GM19452 (cell line): ENCODE measurements at regions not wholly inside any gene's neighbourhood (a gene's known extent, or its start where the extent isn't known, plus 50 kb on each side); places are given as distances from the start of the nearest gene placed in this dataset.
A peak's percentile ranks its signal among the peaks of the same experiment; 100 is the strongest.

Source experiments
- ATAC-seq: cut with Tn5 transposase; IDR thresholded peaks from one replicate; pipeline ENCODE4 v1.9.1; 2021; ENCODE audit not compliant: unreplicated experiment

DNA sequence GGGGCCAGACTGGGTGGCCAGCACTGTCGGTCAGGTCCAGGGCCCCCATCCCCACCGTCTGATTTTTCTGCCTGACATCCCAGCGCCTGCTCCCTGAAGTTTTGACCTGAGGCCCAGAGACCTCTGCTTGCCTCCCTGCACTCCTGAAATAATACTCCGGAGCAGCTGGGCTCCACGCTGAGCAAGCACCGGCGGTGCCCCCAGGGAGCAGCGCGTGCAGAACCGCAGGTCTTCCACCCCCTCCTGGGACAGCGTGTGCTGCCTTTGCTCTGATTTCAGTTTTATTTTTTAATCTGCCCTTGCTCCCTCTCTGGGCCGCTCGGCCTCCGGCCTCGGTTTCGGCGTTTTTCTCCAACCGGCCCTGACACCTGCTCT lies 132.4 kb upstream of the GSE1 start:
- no peak for ATAC-seq

DNA sequence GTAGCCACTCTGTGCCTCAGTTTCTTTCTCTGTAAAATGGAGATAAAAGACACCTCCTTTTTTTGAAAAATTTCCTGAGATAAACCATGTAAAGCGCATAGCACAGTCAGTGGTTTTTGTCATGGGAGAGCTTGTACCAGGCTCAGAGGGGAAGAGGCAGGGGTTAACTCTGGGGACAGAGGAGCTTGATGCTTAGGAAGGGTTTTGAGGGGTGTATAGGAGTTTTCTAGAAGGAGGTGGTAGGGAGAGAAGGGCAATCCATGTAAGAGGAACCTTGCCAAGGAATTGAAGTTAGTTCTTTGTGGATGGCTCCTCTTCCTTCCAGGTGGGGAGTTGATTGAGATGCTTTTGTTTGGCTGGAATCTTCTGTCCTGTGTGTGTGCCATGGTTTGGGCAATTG lies 131.9 kb upstream of the GSE1 start:
- no peak for ATAC-seq

DNA sequence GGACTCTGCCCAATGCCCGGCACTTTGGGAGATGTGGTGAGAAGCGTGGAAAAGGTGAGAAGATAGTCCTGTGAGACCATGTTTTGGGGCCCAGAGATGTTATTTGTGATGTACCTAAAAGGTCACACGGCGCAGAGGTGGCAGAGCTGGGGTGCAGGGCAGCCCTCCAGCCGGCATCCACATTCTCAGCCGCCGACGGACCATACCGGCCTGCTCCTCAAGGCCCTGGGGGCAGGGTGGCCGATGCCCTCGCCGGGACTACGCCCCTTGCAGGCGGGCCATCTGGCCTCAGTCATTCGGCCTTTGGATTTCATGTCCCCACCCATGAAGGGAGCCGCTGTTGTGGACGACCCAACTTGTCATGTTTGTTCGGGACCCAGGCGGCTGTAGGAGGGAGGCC lies 131.4 kb upstream of the GSE1 start:
- no peak for ATAC-seq

DNA sequence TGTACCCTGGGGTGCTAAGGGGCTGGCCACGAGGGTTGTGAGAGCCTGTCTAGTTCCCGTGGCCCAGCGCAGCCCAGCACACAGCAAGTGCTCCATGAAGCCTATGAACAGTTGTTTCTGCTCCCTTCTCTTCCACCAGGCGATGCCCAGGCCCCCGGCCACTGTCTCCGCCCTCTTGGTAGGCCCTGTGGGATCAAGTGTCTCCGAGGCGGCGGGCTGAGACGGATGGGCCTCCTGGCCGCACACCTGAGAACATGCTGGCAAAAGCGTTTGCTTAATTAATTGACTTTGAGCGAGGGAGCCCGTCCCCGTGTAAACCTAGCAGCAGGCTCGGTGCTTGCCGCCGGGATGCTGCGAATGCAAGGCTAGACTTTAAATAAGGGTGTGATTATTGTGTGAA lies 129.7 kb upstream of the GSE1 start:
- no peak for ATAC-seq

DNA sequence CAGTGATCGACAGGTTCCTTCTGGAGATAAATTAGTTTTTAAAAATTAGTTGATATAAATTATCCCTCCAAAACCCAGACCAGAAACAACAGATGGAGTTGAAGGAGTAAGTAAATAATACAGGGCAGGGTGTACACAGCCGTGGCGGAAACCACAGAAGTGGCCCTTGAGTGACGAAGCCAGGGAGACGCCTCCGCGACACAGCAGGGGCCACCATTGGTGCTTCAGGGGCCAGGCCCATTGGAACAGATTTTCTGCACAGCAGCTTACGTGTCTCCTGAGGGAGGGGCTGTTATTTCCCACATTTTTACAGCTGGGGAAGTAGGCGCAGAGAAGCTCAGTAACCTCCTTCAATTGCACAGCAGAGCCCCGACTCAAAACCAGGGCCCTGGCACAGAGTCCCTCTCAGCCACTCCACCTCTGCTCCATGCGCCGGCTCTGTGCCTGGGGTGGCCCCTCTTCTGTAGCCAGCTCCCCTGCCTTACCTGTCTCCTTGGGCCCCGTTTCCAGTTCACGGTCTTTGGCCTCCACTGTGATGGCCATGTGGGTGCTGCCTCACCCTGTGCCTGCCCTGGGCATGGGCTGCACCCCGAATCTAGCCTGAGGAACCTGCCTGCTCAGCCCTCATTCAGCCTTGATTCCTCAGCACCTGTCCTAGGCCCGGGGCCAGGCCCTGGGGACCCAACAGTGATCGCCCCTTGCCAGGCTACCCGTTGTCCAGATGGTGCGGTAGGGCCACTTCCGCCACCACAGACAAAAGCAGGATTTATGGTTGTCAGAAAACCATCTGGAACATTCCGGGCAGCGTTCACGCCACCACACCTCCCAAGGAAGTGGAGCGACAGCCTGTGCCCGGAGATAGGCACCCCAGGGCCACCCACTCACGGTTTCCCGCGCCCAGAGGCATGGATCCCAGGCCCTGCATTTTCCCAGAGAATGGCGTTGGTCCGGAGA lies 128.5 kb upstream of the GSE1 start:
- no peak for ATAC-seq

DNA sequence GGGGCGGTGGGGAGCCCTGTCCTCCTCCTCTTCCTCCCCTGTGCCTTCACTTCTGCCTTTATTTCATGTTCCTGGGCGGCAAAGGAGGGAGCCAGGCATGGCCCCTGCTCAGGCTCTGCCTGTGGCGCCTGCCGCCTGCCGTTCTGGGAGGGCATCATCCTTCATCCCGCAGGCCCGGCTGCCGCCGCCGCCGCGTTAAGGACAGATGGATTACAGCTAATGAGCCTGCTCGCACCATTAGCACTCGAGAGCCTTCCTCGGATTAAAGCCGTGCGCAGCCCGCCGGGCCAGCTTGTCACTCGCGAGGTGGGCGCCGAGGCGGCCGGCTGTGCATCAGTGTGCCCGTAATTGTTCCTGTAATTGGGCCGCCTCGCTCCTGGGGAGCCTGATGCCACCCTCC lies 127.7 kb upstream of the GSE1 start:
- no peak for ATAC-seq

DNA sequence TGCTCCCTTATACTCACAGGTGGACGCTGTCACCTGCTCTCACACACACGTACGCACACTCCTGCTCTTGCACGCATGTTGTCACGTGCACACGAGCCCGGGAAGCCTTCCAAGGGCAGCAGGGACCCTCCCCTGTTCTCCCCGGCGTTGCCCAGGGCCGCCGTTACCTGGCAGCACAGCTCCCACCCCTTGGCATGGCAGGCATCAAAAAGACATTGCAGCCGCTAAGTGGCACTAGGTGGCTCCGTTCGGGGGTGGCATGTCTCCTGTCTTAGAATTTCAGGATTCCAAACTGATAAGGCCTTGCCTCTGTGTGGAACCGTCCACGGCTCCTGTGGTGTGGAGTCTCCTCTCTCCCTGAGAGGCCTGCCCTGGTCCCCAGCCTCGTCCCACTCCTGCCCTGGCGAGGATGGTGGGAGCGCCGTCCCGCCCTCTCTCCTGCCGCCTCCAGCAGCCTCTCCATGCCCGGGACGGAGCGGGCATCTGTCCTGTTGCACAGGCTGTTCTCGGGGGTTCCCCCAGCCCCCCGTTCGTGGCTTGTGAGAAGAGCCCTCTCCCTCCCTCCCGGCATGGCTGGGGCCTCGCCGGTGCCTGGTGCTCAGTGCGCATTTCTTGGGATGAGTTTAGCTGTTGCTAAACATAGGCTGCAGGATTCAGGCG lies 126.7 kb upstream of the GSE1 start:
- ATAC-seq: no peak

DNA sequence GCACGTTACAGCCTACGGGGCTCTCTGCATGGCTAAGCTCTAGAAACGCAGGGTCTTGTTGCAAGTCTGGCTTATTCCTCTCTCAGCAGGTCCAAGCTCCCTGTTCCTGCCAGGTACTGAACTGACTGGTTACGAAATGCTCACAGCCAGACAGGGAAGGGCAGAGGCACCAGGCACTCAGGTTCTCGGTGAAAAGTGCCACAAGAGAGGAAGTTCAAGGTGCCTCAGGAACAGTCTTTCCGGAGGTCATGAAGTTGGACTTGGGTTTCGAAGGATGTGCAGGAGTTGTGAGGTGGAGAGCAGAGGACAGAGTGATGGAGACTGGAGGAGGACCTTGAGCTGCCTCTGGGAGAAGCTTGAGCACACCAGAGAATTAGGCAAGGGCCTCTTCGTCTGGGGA lies 124.7 kb upstream of the GSE1 start:
- ATAC-seq: no peak

DNA sequence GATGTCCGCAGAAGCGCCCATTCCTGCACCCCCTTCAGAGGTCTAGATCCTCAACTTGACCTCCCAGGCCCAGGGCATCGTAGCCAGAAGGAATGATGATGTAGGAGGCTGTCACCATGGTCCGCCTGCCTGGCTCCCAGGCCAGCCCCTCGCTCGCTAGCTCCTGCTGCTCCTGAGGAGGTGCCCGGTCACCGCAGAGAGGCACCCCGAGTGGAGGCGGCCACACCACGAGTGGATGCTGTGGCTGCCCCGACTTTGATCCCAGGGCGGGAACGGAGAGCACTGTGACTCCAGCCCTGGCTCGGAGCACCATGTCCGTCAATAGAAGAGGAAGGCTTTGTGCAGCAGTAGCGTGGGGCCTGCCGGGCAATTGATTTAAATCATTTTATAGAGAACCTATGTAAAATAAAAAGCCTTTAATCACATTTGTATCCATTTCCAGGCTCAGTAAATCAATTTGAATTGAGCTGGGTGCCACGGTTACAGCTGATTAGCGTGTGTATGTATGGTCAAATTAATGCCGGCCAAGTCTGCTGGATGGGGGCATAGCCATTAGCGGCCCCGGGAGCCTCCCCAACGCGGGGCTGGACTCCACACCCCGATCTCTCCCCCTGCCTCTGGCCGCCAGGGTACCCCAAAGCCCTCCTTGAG lies 122.6 kb upstream of the GSE1 start:
- no peak for ATAC-seq

DNA sequence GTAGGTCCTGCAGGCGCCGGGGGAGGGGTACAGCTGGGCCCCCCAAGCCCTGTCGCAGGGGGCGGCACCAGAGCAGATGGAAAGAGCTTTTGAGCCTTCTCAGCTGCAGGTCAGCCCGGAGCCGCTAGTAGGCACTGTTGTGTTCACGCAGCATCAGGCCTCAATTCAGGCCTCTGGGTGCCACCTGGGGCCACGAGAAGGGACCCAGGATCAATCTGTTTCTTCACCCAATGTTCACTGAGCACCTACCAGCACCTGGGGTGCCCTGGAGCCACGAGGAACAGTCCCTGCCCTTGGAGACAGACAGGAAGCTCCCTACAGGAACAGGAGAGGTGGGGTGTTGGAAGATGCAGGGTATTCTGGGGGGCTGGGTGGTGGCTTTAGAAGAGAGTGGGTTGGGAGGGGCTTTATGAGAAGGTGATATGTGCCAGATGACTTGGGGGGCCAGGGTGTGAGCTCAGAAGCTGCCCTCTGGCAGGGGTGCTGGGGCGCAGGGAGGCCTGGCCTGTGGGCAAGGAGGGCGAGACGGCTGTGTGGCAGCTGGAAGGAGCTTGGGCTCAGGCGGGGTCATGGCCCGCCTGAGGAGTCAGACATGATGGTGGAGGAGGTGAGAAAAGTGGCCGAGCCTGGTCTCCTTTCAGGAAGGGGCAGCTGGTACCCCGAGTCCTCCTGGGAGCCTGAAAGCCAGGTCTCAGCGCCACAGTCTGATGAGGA lies 121.9 kb upstream of the GSE1 start:
- no peak for ATAC-seq

DNA sequence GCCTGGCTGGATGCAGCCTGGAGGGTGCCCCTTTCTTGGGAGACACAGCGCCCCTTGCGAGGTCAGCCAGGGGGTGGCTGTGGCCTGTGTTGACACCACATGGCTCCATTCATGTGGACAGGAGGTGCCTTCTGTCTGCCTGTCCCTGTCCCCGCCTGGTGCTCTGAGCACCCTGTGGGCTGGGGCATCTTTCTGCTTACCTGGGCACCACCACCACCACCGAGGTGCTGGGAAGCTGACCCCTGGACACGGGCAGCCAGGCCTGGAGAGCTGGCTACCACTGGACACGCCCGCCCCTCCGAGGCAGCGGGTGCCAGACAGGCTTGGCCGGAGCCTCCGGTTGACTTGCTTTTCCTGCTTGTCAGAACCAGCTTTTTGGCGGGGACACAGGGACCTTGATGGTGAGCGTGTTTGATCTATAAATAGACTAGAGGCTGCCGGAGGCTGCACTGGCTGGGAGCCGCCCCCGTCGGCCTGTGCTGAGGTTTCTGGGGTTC lies 121.3 kb upstream of the GSE1 start:
- ATAC-seq: no peak

DNA sequence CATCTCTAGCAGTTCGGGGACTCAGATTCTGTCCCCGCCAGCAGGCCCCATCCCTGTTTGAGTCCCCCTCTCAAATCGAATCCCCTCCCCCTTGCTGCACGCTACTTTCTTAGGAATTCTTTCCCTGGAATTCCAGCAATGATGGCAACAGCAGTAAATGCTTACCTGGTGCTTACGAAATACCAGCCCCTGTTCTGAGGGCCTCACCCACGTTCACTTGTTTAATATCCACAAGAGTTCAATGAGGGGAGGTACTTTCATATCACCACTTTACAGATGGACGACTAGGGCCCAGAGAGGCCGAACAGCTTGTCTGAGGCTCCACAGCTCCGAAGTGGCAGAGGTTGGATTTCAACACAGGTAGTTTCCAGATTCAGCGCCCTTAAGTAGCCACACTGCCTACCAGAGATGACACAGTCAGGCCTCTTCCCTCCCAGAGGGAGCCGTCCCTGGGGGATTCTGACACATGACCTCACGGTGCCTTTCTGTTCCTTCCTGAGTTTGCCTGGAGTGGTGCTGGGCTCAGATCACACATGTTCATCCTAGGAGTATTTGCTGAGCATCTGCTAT lies 120.7 kb upstream of the GSE1 start:
- ATAC-seq: no peak

DNA sequence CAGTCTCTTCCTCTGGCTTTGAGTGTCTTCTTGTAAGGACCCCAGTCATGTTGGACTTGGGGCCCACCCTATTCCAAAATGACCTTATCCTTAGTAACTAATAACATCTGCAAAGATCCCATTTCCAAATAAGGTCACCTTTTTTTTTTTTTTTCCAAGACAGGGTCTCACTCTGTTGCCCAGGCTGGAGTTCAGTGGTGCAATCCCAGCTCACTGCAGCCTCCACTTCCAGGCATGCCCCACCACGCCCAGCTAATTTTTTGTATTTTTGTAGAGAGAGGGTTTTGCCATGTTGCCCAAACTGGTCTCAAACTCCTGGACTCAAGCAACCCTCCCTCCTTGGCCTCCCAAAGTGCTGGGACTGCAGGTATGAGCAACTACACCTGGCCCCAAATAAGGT lies 118.8 kb upstream of the GSE1 start:
- no peak for ATAC-seq

DNA sequence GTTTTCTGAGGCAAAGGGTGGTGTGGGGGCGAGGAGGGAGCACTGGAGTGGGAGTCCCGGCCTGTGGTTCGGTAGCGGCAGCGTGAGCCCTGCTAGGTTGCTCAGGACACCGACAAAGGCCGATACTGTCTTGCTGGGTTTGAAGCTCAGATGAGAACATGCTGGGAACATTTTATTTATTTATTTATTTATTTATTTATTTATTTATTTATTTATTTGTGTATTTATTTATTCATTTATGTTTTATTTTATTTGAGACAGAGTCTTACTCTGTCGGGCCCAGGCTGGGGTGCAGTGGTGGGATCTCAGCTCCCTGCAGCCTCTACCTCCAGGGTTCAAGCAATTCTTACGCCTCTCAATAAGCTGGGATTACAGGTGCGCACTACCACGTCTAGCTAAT lies 117.9 kb upstream of the GSE1 start:
- no peak for ATAC-seq

DNA sequence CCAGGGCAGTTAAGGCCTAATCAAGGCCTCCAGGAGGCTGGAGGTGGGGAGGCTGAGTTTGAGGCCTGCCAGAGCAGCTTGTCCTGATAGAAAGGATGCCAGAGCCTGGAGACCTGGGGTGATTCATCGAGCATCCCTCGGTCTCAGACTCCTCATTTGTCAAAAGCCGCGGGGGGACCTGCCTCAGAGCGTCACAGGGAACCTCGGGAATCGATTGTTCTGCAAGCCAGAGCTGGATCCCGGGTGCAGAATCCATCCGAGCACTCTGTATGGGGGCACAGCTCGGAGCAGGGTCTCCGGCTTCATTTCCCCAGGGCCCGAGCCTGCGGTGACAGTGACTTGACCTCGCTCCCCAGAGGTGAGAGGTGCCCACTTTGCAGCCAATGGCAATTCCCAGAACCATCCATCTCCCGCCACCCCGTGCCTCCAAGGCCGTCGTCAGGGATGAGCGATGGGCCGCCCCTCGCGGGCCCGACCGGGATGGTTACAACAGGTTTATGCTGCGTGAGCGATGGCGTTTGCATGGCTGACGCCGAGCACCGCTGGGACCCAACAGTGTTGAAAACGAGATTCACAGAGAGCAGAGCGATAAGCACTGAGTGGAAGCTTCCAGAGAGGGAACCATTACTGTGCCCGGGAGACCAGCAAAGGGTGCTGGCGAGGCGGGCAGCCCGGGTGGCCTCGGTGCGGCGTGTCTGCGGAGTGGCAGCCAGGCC lies 117.1 kb upstream of the GSE1 start:
- no peak for ATAC-seq

DNA sequence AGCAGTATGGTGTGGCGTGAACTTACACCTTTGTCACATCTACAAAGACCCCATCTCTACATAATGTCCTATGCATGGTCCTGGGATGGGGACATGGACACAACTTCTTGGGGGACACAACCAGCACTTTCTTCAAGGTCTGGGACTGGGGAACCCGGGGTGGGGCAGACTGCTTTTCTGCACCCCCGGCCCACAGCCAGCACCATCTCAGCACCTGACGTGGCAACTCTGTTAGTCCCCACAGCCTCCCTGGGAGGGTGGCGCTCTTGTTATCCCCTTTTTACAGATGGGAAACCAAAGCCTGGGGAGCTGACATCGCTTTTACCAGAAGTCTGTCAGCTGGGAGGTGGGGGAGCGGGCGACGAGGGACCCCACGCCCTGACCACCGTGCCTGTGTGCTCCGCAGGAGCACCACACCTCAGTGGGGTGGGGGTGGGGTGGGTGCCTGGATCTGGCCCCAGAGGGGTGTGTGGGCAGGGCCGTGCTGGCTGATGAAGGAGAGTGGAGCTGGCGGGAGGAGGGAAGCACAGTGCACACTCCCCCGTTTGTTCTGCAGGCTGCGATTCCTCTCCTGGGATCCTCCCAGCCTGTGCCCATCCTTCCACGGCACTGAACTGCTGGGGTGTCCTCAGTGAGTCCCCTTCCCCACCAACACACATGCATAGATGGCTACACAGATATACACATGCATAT lies 115.4 kb upstream of the GSE1 start:
- no peak for ATAC-seq

DNA sequence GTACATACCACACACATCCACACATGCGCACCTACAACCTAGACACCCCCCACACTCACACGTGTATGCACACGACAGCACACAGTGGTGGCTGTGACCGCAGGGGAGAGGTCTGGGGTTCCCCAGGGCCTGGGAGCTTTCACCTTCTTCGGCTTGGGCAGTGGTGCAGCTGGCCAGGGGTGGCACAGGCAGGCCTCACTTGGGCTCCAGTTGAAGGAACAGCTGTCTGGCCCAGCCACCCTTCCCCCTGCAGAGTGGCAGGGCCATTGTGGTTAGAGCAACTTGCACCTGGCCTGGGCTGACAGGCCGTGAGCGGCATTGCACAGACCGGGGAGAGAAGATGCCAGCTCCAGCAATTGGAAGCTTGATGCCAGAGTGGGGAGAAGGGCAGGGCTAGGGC lies 114.5 kb upstream of the GSE1 start:
- peak; percentile 70 for ATAC-seq

DNA sequence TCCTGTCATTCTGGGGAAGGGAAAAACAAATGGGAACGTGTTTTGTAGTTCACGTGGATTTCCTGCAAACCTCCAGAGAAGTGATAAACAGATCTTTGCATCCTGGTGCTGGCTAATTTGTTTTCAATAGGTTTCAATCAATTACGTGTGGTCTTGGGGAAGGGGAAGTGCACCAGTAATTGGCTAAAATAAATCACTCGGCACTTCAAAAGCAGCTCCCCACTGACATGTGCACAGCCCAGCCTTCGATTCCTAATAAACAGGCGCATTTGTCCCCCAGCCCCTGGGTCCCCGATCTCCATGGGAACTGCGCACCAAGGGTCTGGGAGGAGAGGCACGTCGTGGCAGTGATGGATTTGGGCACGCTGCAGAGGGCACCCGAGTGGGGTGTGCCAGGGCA lies 112.9 kb upstream of the GSE1 start:
- no peak for ATAC-seq

DNA sequence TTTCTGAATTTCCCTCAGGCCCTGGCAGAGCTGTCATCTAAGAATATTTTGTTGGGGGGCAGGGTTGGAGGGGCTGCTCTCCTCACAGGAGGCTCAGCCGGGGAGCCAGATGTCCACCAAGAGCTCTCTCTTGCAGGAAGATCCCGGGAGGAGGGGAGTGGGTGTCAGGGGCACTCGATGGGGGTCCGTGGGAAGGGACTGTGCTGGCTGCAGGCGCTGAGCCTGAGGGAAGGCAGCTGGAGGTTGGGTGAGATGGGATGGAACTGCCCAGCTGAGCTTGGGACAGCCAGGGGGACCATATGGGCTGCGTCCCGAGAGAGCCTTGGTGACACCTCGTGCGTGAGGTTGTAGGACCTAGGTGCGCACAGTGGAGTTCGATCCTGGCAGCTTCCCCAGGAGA lies 111.2 kb upstream of the GSE1 start:
- ATAC-seq: no peak

DNA sequence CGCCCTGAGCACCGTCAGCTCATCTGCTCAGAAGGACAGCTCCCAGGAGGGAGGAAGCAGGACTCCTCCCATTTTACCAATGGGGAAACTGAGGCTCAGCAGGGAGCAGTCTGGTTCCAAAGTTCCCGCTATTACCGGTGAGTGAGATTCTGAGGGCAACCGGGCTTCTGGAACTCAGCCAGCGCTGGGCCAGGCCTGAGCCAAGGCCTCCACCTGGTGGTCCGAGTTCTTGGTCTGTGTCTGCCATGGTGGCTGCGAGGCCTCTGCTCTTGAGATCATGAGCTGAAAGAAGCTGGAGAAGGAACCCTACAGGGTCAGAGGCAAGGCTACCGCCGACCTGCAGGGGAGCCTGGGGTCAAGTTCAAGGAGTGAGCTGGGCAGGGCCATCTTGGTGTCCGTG lies 110.8 kb upstream of the GSE1 start:
- ATAC-seq: no peak
